ENCODE measurements at regions not wholly inside any gene's neighbourhood (a gene's known extent, or its start where the extent isn't known, plus 50 kb on each side); places are given as distances from the start of the nearest gene placed in this dataset.

DNA sequence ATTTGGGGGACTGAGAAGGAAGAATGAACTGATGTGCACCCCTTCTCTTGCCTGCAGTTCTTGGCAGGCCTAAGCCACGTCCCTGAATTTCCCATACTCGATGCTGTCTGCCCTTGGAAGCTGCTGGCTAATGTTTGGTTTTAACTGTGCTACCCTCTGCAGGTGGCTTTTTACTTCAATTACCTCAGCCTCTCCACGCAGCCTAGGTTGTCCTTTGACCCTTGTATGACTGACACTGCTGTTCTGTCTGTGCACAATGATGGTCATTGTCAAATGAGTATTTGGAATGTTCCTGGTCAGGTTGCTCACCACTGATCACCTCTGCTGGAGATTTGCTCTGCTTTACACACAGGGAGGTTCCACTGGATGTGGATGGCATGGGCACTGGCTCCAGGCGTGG, 137.1 kb downstream of the ZNF518B start:
- ATAC-seq (ENCODE audit: insufficient read depth, low read depth) = no peak
- Histone ChIP-seq H3K27ac (ENCODE audit: low read length) (no peak overlapping the region), H4K20me1 (ENCODE audit: insufficient read depth, low read length) (no peaks in the 10 kb centered on the region), H3K27me3 (ENCODE audit: insufficient read depth, low read length, poor library complexity) (no peaks in the 10 kb centered on the region), H3K4me3 (ENCODE audit: low read depth in 1 of 2, low read length in 2 of 2) (no peak overlapping the region), H3K4me1 (ENCODE audit: insufficient read depth, low read length) (no peaks in the 10 kb centered on the region), H3K79me2 (ENCODE audit: insufficient read depth, low read length) (no peaks in the 10 kb centered on the region), H2AFZ (ENCODE audit: low read depth, low read length) (no peak overlapping the region), H3K36me3 (ENCODE audit: insufficient read depth, low read length) (no peaks in the 10 kb centered on the region), H3K4me2 (ENCODE audit: insufficient read depth, low read length) (no peak overlapping the region), H3K9ac (ENCODE audit: low read depth, low read length) (no peak overlapping the region), H3K9me3 (ENCODE audit: insufficient read depth, low read length, severe bottlenecking) (no peaks in the 10 kb centered on the region)
- no peak for DNase-seq
- no peak for TF ChIP-seq EZH2 (IDR thresholded peaks at IDR 0.05; ENCODE audit: borderline replicate concordance, low read depth, low read length, severe bottlenecking)
- TF ChIP-seq CTCF (IDR thresholded peaks at IDR 0.05; ENCODE audit: borderline replicate concordance, extremely low read depth, low read length, poor library complexity, severe bottlenecking) = no peak

GRCh38 chr4:10317345-10317744, 139.9 kb downstream of the ZNF518B start:
- Histone ChIP-seq H3K36me3 (ENCODE audit: insufficient read depth, low read length) (no peaks in the 10 kb centered on the region), H3K27ac (ENCODE audit: low read length) (no peak overlapping the region), H2AFZ (ENCODE audit: low read depth, low read length) (no peak overlapping the region), H3K79me2 (ENCODE audit: insufficient read depth, low read length) (no peaks in the 10 kb centered on the region), H3K27me3 (ENCODE audit: insufficient read depth, low read length, poor library complexity) (no peaks in the 10 kb centered on the region), H4K20me1 (ENCODE audit: insufficient read depth, low read length) (no peaks in the 10 kb centered on the region), H3K9ac (ENCODE audit: low read depth, low read length) (no peak overlapping the region), H3K9me3 (ENCODE audit: insufficient read depth, low read length, severe bottlenecking) (no peaks in the 10 kb centered on the region), H3K4me1 (ENCODE audit: insufficient read depth, low read length) (no peaks in the 10 kb centered on the region), H3K4me3 (ENCODE audit: low read depth in 1 of 2, low read length in 2 of 2) (no peak overlapping the region), H3K4me2 (ENCODE audit: insufficient read depth, low read length) (no peak overlapping the region)
- DNase-seq (no peak), ATAC-seq (ENCODE audit: insufficient read depth, low read depth) (no peak)
- TF ChIP-seq CTCF (IDR thresholded peaks at IDR 0.05; ENCODE audit: borderline replicate concordance, extremely low read depth, low read length, poor library complexity, severe bottlenecking) (no peak), EZH2 (IDR thresholded peaks at IDR 0.05; ENCODE audit: borderline replicate concordance, low read depth, low read length, severe bottlenecking) (no peak)

- no peaks in the 10 kb centered on the region for H3K79me2 ChIP-seq (ENCODE audit: insufficient read depth, low read length)
- ATAC-seq (ENCODE audit: insufficient read depth, low read depth) (no peak), DNase-seq (no peak)
- no peaks in the 10 kb centered on the region for H3K9me3 ChIP-seq (ENCODE audit: insufficient read depth, low read length, severe bottlenecking)
- no peak overlapping the region for H3K27ac ChIP-seq (ENCODE audit: low read length)
- H3K4me3 ChIP-seq (ENCODE audit: low read depth in 1 of 2, low read length in 2 of 2) = no peak overlapping the region
- no peak overlapping the region for H3K4me2 ChIP-seq (ENCODE audit: insufficient read depth, low read length)
- H4K20me1 ChIP-seq (ENCODE audit: insufficient read depth, low read length) = no peaks in the 10 kb centered on the region
- H3K4me1 ChIP-seq (ENCODE audit: insufficient read depth, low read length) = no peaks in the 10 kb centered on the region
- TF ChIP-seq CTCF (IDR thresholded peaks at IDR 0.05; ENCODE audit: borderline replicate concordance, extremely low read depth, low read length, poor library complexity, severe bottlenecking) (no peak), EZH2 (IDR thresholded peaks at IDR 0.05; ENCODE audit: borderline replicate concordance, low read depth, low read length, severe bottlenecking) (no peak)
- no peak overlapping the region for H3K9ac ChIP-seq (ENCODE audit: low read depth, low read length)
- H3K36me3 ChIP-seq (ENCODE audit: insufficient read depth, low read length) = no peaks in the 10 kb centered on the region
- H3K27me3 ChIP-seq (ENCODE audit: insufficient read depth, low read length, poor library complexity) = no peaks in the 10 kb centered on the region
- H2AFZ ChIP-seq (ENCODE audit: low read depth, low read length) = no peak overlapping the region
These were observed 140.4 kb downstream of the ZNF518B start for GRCh38 chr4:10316851-10317250.

GRCh38 chr4:10315638-10316037, 141.6 kb downstream of the ZNF518B start:
- TF ChIP-seq CTCF (IDR thresholded peaks at IDR 0.05; ENCODE audit: borderline replicate concordance, extremely low read depth, low read length, poor library complexity, severe bottlenecking) (no peak), EZH2 (IDR thresholded peaks at IDR 0.05; ENCODE audit: borderline replicate concordance, low read depth, low read length, severe bottlenecking) (no peak)
- Histone ChIP-seq H3K9ac (ENCODE audit: low read depth, low read length) (no peak overlapping the region), H3K27me3 (ENCODE audit: insufficient read depth, low read length, poor library complexity) (no peaks in the 10 kb centered on the region), H3K4me1 (ENCODE audit: insufficient read depth, low read length) (no peaks in the 10 kb centered on the region), H3K4me3 (ENCODE audit: low read depth in 1 of 2, low read length in 2 of 2) (no peak overlapping the region), H3K27ac (ENCODE audit: low read length) (no peak overlapping the region), H4K20me1 (ENCODE audit: insufficient read depth, low read length) (no peaks in the 10 kb centered on the region), H3K4me2 (ENCODE audit: insufficient read depth, low read length) (no peak overlapping the region), H2AFZ (ENCODE audit: low read depth, low read length) (no peak overlapping the region), H3K9me3 (ENCODE audit: insufficient read depth, low read length, severe bottlenecking) (no peaks in the 10 kb centered on the region), H3K36me3 (ENCODE audit: insufficient read depth, low read length) (no peaks in the 10 kb centered on the region), H3K79me2 (ENCODE audit: insufficient read depth, low read length) (no peaks in the 10 kb centered on the region)
- DNase-seq (no peak), ATAC-seq (ENCODE audit: insufficient read depth, low read depth) (no peak)

Data from DND-41 (cell line).